H1 (cell line): ENCODE measurements at regions not wholly inside any gene's neighbourhood (a gene's known extent, or its start where the extent isn't known, plus 50 kb on each side); places are given as distances from the start of the nearest gene placed in this dataset.

Experiments used
- BACH1 ChIP-seq: IDR thresholded peaks from 2 replicates; pipeline ENCODE4 v1.6.1; 2012; ENCODE audit warnings: low read length, improper control_type of control experiment
- CEBPB ChIP-seq: IDR thresholded peaks from 2 replicates; pipeline ENCODE4 v1.6.1; 2012; ENCODE audit warnings: low read depth, low read length
- GTF2F1 ChIP-seq: IDR thresholded peaks from 2 replicates; pipeline ENCODE4 v1.6.1; 2012; ENCODE audit warnings: low read depth, low read length, improper control_type of control experiment, borderline replicate concordance
- MAFK ChIP-seq: IDR thresholded peaks from 2 replicates; pipeline ENCODE4 v1.6.1; 2012; ENCODE audit warnings: low read depth, mild to moderate bottlenecking, improper control_type of control experiment, low read length
- PHF8 ChIP-seq: fragments of 200-600 bp; sonication (generic); conservative IDR thresholded peaks from 2 replicates; pipeline ENCODE4 v1.7.1; 2012; ENCODE audit warnings: low read depth, mild to moderate bottlenecking, inconsistent platforms, low read length, moderate library complexity
- POLR2A ChIP-seq, 2 experiments: IDR thresholded peaks; 1 replicate in 1 of 2; 2 replicates in 1 of 2; pipeline ENCODE4 v1.6.1; 2011; ENCODE audit warnings: low read depth in 2 of 2, low read length in 2 of 2, mild to moderate bottlenecking in 2 of 2; ENCODE audit errors: control extremely low read depth in 1 of 2
- RAD21 ChIP-seq, 2 experiments: IDR thresholded peaks in 1 of 2; conservative IDR thresholded peaks in 1 of 2; 2 replicates each; pipeline ENCODE4 v1.6.1; 2011; ENCODE audit warnings: low read depth in 2 of 2, low read length in 2 of 2, improper control_type of control experiment in 1 of 2, inconsistent platforms in 1 of 2, mild to moderate bottlenecking in 1 of 2, moderate library complexity in 1 of 2
- RFX5 ChIP-seq: IDR thresholded peaks from 2 replicates; pipeline ENCODE4 v1.6.1; 2011; ENCODE audit warnings: low read depth, low read length, improper control_type of control experiment, borderline replicate concordance
- TAF1 ChIP-seq: IDR thresholded peaks from 2 replicates; pipeline ENCODE4 v1.6.1; 2011; ENCODE audit warnings: mild to moderate bottlenecking, low read depth, low read length
- YY1 ChIP-seq: IDR thresholded peaks from 2 replicates; pipeline ENCODE4 v1.6.1; 2011; ENCODE audit warnings: low read depth, mild to moderate bottlenecking, low read length
- TF ChIP-seq, protein P1 (sequence below), 3 experiments: IDR thresholded peaks; 1 replicate in 2 of 3; 2 replicates in 1 of 3; pipeline versions ENCODE4 v1.5.1 to v1.6.1; 2011; ENCODE audit warnings: low read length in 3 of 3, mild to moderate bottlenecking in 3 of 3, inconsistent platforms in 2 of 3, low read depth in 1 of 3, moderate library complexity in 1 of 3; ENCODE audit not compliant: insufficient read depth in 1 of 3; ENCODE audit errors: control extremely low read depth in 1 of 3
- TF ChIP-seq, protein P2 (sequence below): IDR thresholded peaks from 2 replicates; pipeline ENCODE4 v1.6.1; 2011; ENCODE audit warnings: low read length, improper control_type of control experiment

DNA sequence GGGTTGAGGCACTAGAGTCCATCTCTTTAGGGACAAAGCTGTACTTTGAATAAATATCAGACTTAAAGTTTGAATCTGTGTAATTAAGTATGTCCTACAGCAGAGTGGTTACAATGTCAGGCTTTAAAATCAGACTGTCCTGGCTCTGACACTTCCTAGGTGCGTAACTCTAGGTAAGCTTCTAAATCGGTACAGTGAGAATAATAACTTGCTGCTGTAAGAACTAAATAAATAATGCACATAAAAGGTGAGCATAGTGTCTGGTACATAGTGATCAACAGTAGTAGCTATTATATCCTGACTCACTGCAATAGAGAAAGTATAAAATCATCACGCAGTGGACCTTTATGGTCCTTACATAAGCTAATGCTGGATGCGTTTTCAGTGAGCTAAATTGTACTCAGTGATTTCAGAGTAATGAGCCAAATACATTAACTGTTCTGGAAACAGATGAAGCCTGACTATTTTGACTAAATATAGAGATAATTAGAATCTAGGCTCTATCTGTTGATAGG is 72.2 kb upstream of the PDK4 start:
- TF ChIP-seq, protein P1, sequence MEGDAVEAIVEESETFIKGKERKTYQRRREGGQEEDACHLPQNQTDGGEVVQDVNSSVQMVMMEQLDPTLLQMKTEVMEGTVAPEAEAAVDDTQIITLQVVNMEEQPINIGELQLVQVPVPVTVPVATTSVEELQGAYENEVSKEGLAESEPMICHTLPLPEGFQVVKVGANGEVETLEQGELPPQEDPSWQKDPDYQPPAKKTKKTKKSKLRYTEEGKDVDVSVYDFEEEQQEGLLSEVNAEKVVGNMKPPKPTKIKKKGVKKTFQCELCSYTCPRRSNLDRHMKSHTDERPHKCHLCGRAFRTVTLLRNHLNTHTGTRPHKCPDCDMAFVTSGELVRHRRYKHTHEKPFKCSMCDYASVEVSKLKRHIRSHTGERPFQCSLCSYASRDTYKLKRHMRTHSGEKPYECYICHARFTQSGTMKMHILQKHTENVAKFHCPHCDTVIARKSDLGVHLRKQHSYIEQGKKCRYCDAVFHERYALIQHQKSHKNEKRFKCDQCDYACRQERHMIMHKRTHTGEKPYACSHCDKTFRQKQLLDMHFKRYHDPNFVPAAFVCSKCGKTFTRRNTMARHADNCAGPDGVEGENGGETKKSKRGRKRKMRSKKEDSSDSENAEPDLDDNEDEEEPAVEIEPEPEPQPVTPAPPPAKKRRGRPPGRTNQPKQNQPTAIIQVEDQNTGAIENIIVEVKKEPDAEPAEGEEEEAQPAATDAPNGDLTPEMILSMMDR (IDR thresholded peaks at IDR 0.05; ENCODE audit: control extremely low read depth in 1 of 3, insufficient read depth in 1 of 3, low read depth in 1 of 3, low read length in 3 of 3), result no peak
- TF ChIP-seq, protein P2, sequence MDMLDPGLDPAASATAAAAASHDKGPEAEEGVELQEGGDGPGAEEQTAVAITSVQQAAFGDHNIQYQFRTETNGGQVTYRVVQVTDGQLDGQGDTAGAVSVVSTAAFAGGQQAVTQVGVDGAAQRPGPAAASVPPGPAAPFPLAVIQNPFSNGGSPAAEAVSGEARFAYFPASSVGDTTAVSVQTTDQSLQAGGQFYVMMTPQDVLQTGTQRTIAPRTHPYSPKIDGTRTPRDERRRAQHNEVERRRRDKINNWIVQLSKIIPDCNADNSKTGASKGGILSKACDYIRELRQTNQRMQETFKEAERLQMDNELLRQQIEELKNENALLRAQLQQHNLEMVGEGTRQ, result no peak
- TF ChIP-seq TAF1 (no peak), CEBPB (no peak), PHF8 (no peak), GTF2F1 (no peak), MAFK (no peak), RAD21 (IDR thresholded peaks at IDR 0.05 in 1 of 2, conservative IDR thresholded peaks at IDR 0.05 in 1 of 2; ENCODE audit: low read depth in 2 of 2, low read length in 2 of 2) (no peak), POLR2A (IDR thresholded peaks at IDR 0.05; ENCODE audit: control extremely low read depth in 1 of 2, low read depth in 2 of 2, low read length in 2 of 2) (no peak), YY1 (no peak), BACH1 (no peak), RFX5 (no peak)
